Left lung (tissue), 4 donors: ENCODE measurements at regions not wholly inside any gene's neighbourhood (a gene's known extent, or its start where the extent isn't known, plus 50 kb on each side); places are given as distances from the start of the nearest gene placed in this dataset.
A peak's percentile ranks its signal among the peaks of the same experiment; 100 is the strongest.

Experiments
- ATAC-seq: fragments of 200-7000 bp; cut with Tn5 transposase; one replicate; pipeline ENCODE4 v1.9.1; 2020; ENCODE audit warnings: moderate library complexity
- DNase-seq, 4 donors: peaks; one replicate each; pipeline ENCODE4 v3.0.0-alpha.2; 2013 to 2020
- H3K27ac ChIP-seq, 2 donors: fragments of 200-600 bp; sonication (generic) in 1 of 2; one replicate each; pipeline versions ENCODE4 v1.5.0 to v1.8.0; 2020 to 2021
- H3K27me3 ChIP-seq, 2 donors: fragments of 200-600 bp; sonication (generic) in 1 of 2; one replicate each; pipeline versions ENCODE4 v1.5.0 to v1.8.0; 2020 to 2021
- H3K36me3 ChIP-seq, 2 donors: fragments of 200-600 bp; sonication (generic) in 1 of 2; one replicate each; pipeline versions ENCODE4 v1.5.0 to v1.8.0; 2020 to 2021
- H3K4me1 ChIP-seq, 2 donors: fragments of 200-600 bp; one replicate each; pipeline ENCODE4 v1.8.0; 2021
- H3K4me3 ChIP-seq, 2 donors: fragments of 200-600 bp; sonication (generic) in 1 of 2; one replicate each; pipeline versions ENCODE4 v1.5.0 to v1.8.0; 2020 to 2021; ENCODE audit warnings: mild to moderate bottlenecking in 1 of 2
- H3K9me3 ChIP-seq, 2 donors: fragments of 200-600 bp; sonication (generic) in 1 of 2; one replicate each; pipeline versions ENCODE4 v1.5.0 to v1.8.0; 2020 to 2021
- CTCF ChIP-seq, 2 donors: fragments of 200-600 bp; sonication (generic) in 1 of 2; IDR thresholded peaks; one replicate each; pipeline versions ENCODE4 v1.5.0 to v1.8.0; 2021; ENCODE audit warnings: antibody characterized with exemption in 2 of 2
- intact Hi-C, 2 donors: fragments of 100-400 bp; cut with DNase I; formaldehyde crosslinking; loops; one replicate each; pipeline versions ENCODE4 v1.11.2 to v1.14.2; 2022
- donor health status: DM: no; HTN: yes; CAD: no.
- donor health status: DM: no; HTN: no; CAD: no.

- Histone ChIP-seq H3K9me3 (no peaks in the 10 kb centered on the region), H3K27me3 (no peaks in the 10 kb centered on the region), H3K4me1 (no peaks in the 10 kb centered on the region), H3K4me3 (no peak overlapping the region), H3K36me3 (no peaks in the 10 kb centered on the region), H3K27ac (no peak overlapping the region)
- peak in 2 of 4 donors; percentile 12 to 22 for DNase-seq
- intact Hi-C loops = no loop called here
- no peak for TF ChIP-seq CTCF (IDR thresholded peaks at IDR 0.05)
- no peak for ATAC-seq
Measured at GRCh38 chr11:80048513-80048912, 607.7 kb upstream of the TENM4 start.

- no peaks in the 10 kb centered on the region for H3K27me3 ChIP-seq
- no peak for TF ChIP-seq CTCF (IDR thresholded peaks at IDR 0.05)
- no peaks in the 10 kb centered on the region for H3K9me3 ChIP-seq
- H3K27ac ChIP-seq = no peak overlapping the region
- H3K4me3 ChIP-seq = no peak overlapping the region
- no peaks in the 10 kb centered on the region for H3K4me1 ChIP-seq
- no peaks in the 10 kb centered on the region for H3K36me3 ChIP-seq
- intact Hi-C loops = no loop called here
- DNase-seq (peak in 2 of 4 donors; percentile 55), ATAC-seq (peak; percentile 50)
Measured at GRCh38 chr11:80041136-80042000, 600.5 kb upstream of the TENM4 start.

GRCh38 chr11:80034801-80035200, 594.0 kb upstream of the TENM4 start:
- no peaks in the 10 kb centered on the region for H3K36me3 ChIP-seq
- no peak for TF ChIP-seq CTCF (IDR thresholded peaks at IDR 0.05)
- no peak for DNase-seq
- H3K27me3 ChIP-seq = no peaks in the 10 kb centered on the region
- H3K27ac ChIP-seq = no peak overlapping the region
- intact Hi-C loops = no loop called here
- H3K4me1 ChIP-seq = no peaks in the 10 kb centered on the region
- H3K4me3 ChIP-seq = no peak overlapping the region
- ATAC-seq = no peak
- H3K9me3 ChIP-seq = no peaks in the 10 kb centered on the region

- Histone ChIP-seq H3K4me1 (no peaks in the 10 kb centered on the region), H3K27me3 (no peaks in the 10 kb centered on the region), H3K4me3 (no peak overlapping the region), H3K36me3 (no peaks in the 10 kb centered on the region), H3K9me3 (no peaks in the 10 kb centered on the region), H3K27ac (no peak overlapping the region)
- intact Hi-C loops = no loop called here
- TF ChIP-seq CTCF (IDR thresholded peaks at IDR 0.05) = no peak
- DNase-seq (no peak), ATAC-seq (no peak)
Measured at GRCh38 chr11:80031014-80031600, 590.3 kb upstream of the TENM4 start.

GRCh38 chr11:80028998-80029397, 588.2 kb upstream of the TENM4 start:
- no peak for DNase-seq
- no peaks in the 10 kb centered on the region for H3K9me3 ChIP-seq

More at GRCh38 chr11:80028998-80029397, 588.2 kb upstream of the TENM4 start:
- ATAC-seq = no peak
- intact Hi-C loops = no loop called here
- TF ChIP-seq CTCF (IDR thresholded peaks at IDR 0.05) = no peak
- H3K27me3 ChIP-seq = no peaks in the 10 kb centered on the region
- no peak overlapping the region for H3K4me3 ChIP-seq
- no peaks in the 10 kb centered on the region for H3K36me3 ChIP-seq
- no peak overlapping the region for H3K27ac ChIP-seq
- H3K4me1 ChIP-seq = no peaks in the 10 kb centered on the region
